ENCODE measurements at regions not wholly inside any gene's neighbourhood (a gene's known extent, or its start where the extent isn't known, plus 50 kb on each side); places are given as distances from the start of the nearest gene placed in this dataset.

DNA sequence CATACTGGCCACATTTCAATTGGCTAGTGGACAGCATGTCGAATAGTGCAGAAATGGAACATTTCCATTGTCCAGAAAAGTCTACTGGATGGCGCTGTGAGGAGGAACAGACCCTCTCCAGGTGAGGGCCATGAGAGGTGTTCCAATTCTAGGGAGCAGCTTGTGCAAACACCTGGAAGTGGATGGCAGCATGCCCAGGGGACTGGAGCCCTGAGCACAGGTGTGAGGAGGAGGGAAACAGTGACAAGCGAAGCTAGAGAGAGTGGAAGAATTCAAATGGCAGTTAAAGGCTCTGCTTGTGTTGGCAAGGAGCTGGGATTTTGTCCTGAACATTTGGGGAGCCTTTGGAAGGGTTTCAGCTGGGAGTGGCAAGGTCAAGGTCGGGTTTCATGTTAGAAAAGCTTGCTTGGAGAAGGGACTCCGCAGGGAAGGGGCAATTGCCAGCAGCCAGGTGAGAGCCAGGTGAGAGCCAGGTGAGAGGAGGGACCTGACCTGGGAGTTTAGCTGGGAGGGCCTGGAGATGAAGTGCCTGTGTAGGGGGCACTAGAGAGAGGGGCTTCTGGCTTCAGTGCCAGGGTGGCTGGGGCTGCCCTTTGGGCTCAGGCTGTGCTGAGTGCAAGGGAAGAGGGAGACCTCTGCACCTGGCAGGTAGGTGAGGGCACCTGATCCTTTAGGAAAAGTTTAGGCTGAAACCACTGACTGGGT lies 93.8 kb downstream of the LINGO1 start:
- H3K4me3 Mint-ChIP-seq, result no peak overlapping the region
- H3T11ph ChIP-seq (ENCODE audit: low read length), result no peak overlapping the region
- no peaks in the 10 kb centered on the region for H4K20me1 ChIP-seq (ENCODE audit: control insufficient read depth, insufficient read depth, insufficient read length)
- H3K27me3 ChIP-seq (ENCODE audit: insufficient read depth, low read length), result no peaks in the 10 kb centered on the region
- H3K27ac ChIP-seq (ENCODE audit: insufficient read length, low read depth, low read length), result peak overlapping the region; percentile 21
- no peaks in the 10 kb centered on the region; a peak in 1 of 5 replicates for H3K9me3 Mint-ChIP-seq
- no peaks in the 10 kb centered on the region for H3K79me1 ChIP-seq (ENCODE audit: insufficient read depth, low read depth, low read length, poor library complexity, severe bottlenecking)
- no peak overlapping the region for H2BK12ac ChIP-seq (ENCODE audit: insufficient read length, low read depth, low read length)
- H3K4me1 ChIP-seq (ENCODE audit: insufficient read depth, low read length), result peaks cover 25% of the 10 kb centered on the region
- H3K4me1 Mint-ChIP-seq, result peaks cover 70 to 74% of the 10 kb centered on the region in 2 experiments
- H3K36me3 Mint-ChIP-seq (ENCODE audit: insufficient read depth in 1 of 3, low read depth in 3 of 3), result no peaks in the 10 kb centered on the region
- no peak overlapping the region for H4K91ac ChIP-seq (ENCODE audit: insufficient read length, low read depth, low read length)
- H3K4me2 ChIP-seq (ENCODE audit: insufficient read depth, insufficient read length, low read length), result no peak overlapping the region
- no peak for DNase-seq
- H3K18ac ChIP-seq (ENCODE audit: insufficient read length, low read depth, low read length), result peak overlapping the region; percentile 4
- H3K27me3 Mint-ChIP-seq (ENCODE audit: low read depth), result peaks cover 14% of the 10 kb centered on the region
- no peak overlapping the region for H2BK20ac ChIP-seq (ENCODE audit: low read depth, low read length, poor library complexity, severe bottlenecking)
- no peaks in the 10 kb centered on the region for H3K9me3 ChIP-seq (ENCODE audit: control insufficient read depth, low read depth, low read length)
- peak overlapping the region in 1 of 3 experiments; percentile 57; a peak in 2 of 7 replicates for H3K27ac Mint-ChIP-seq
- no peak overlapping the region for H3K4ac ChIP-seq (ENCODE audit: low read depth, low read length)
- no peak overlapping the region for H3K23ac ChIP-seq (ENCODE audit: insufficient read length, low read depth, low read length)
- no peaks in the 10 kb centered on the region for H3K79me2 ChIP-seq (ENCODE audit: insufficient read depth, low read length)
- peak overlapping the region; percentile 54; the same call in 1 of the 2 replicates for H3K14ac ChIP-seq (ENCODE audit: insufficient read depth, low read length)
- H3K56ac ChIP-seq (ENCODE audit: insufficient read length, low read depth, low read length), result no peak overlapping the region
- no peak overlapping the region for H3K9ac ChIP-seq (ENCODE audit: extremely low read depth, insufficient read length, low read length)
- H2AFZ ChIP-seq (ENCODE audit: low read length), result no peak overlapping the region
- H2BK15ac ChIP-seq (ENCODE audit: low read depth, low read length), result no peak overlapping the region
- H2BK120ac ChIP-seq (ENCODE audit: low read depth, low read length, poor library complexity, severe bottlenecking), result no peak overlapping the region
- no peak overlapping the region for H4K8ac ChIP-seq (replicated peaks; ENCODE audit: insufficient read length, low read depth, low read length)
- no peak overlapping the region for H2AK5ac ChIP-seq (ENCODE audit: insufficient read length, low read length)
- no peak for TF ChIP-seq CTCF (conservative IDR thresholded peaks at IDR 0.05)
- H2BK5ac ChIP-seq (ENCODE audit: insufficient read length, low read length), result no peak overlapping the region
- H4K5ac ChIP-seq (ENCODE audit: insufficient read length, low read depth, low read length), result no peak overlapping the region
- no peaks in the 10 kb centered on the region for H3K23me2 ChIP-seq (ENCODE audit: insufficient read length, low read depth, low read length, poor library complexity, severe bottlenecking)
- no CpG with 5 or more reads among the region's 5 CpGs for WGBS (ENCODE audit: extremely low coverage, insufficient read length, low lambda C conversion rate)

Measured in H9 (cell line).